HEK293T (cell line): ENCODE measurements at regions not wholly inside any gene's neighbourhood (a gene's known extent, or its start where the extent isn't known, plus 50 kb on each side); places are given as distances from the start of the nearest gene placed in this dataset.

Experiments
- CTCF ChIA-PET: fragments of 350-600 bp; formaldehyde crosslinking; extraction: SDS; loops from one replicate; lab custom pipeline; 2021; ENCODE audit warnings: antibody characterized with exemption, inconsistent platforms; lab: Yijun Ruan, JAX
- POLR2A ChIA-PET: fragments of 350-600 bp; formaldehyde crosslinking; extraction: SDS; loops from one replicate; lab custom pipeline; 2020; ENCODE audit warnings: antibody characterized with exemption, inconsistent platforms; lab: Yijun Ruan, JAX
- DNase-seq: peaks from one replicate; pipeline ENCODE4 v3.0.0; 2012; ENCODE audit warnings: mixed read lengths; ENCODE audit errors: extremely low spot score
- ARNT ChIP-seq: fragments of 450-650 bp; IDR thresholded peaks from 2 replicates; pipeline ENCODE4 v1.6.1; 2017; ENCODE audit warnings: mild to moderate bottlenecking
- BHLHE40 ChIP-seq: fragments of 450-650 bp; IDR thresholded peaks from 2 replicates; pipeline ENCODE4 v1.6.1; 2016; ENCODE audit warnings: mild to moderate bottlenecking, moderate library complexity, borderline replicate concordance
- CTBP1 ChIP-seq: fragments of 450-650 bp; IDR thresholded peaks from 2 replicates; pipeline ENCODE4 v1.6.1; 2016; ENCODE audit warnings: borderline replicate concordance
- ELF4 ChIP-seq: fragments of 450-650 bp; IDR thresholded peaks from 2 replicates; pipeline ENCODE4 v1.6.1; 2017; ENCODE audit warnings: antibody characterized with exemption
- FOXA1 ChIP-seq: fragments of 450-650 bp; IDR thresholded peaks from 2 replicates; pipeline ENCODE4 v1.6.1; 2016; ENCODE audit warnings: mild to moderate bottlenecking
- FOXK2 ChIP-seq: fragments of 450-650 bp; IDR thresholded peaks from 2 replicates; pipeline ENCODE4 v1.6.1; 2016; ENCODE audit warnings: mild to moderate bottlenecking
- FOXM1 ChIP-seq: fragments of 450-650 bp; IDR thresholded peaks from 2 replicates; pipeline ENCODE4 v1.6.1; 2017; ENCODE audit warnings: mild to moderate bottlenecking, borderline replicate concordance
- HDGF ChIP-seq: fragments of 450-650 bp; IDR thresholded peaks from 2 replicates; pipeline ENCODE4 v1.6.1; 2017; ENCODE audit warnings: antibody characterized with exemption, borderline replicate concordance
- L3MBTL2 ChIP-seq: fragments of 450-650 bp; conservative IDR thresholded peaks from 2 replicates; pipeline ENCODE4 v1.6.1; 2016; ENCODE audit warnings: mild to moderate bottlenecking
- LEF1 ChIP-seq: fragments of 450-650 bp; IDR thresholded peaks from 2 replicates; pipeline ENCODE4 v1.6.1; 2017; ENCODE audit warnings: mild to moderate bottlenecking, borderline replicate concordance
- NFRKB ChIP-seq: fragments of 450-650 bp; IDR thresholded peaks from 2 replicates; pipeline ENCODE4 v1.6.1; 2016; ENCODE audit warnings: mild to moderate bottlenecking, moderate library complexity
- PKNOX1 ChIP-seq: fragments of 450-650 bp; IDR thresholded peaks from 2 replicates; pipeline ENCODE4 v1.6.1; 2016
- SP1 ChIP-seq: fragments of 450-650 bp; IDR thresholded peaks from 2 replicates; pipeline ENCODE4 v1.6.1; 2017
- SUZ12 ChIP-seq: fragments of 450-650 bp; IDR thresholded peaks from 2 replicates; pipeline ENCODE4 v1.6.1; 2016; ENCODE audit warnings: mild to moderate bottlenecking
- TARDBP ChIP-seq: fragments of 450-650 bp; IDR thresholded peaks from 2 replicates; pipeline ENCODE4 v1.6.1; 2016
- ZNF384 ChIP-seq: fragments of 450-650 bp; IDR thresholded peaks from 2 replicates; pipeline ENCODE4 v1.6.1; 2016

DNA sequence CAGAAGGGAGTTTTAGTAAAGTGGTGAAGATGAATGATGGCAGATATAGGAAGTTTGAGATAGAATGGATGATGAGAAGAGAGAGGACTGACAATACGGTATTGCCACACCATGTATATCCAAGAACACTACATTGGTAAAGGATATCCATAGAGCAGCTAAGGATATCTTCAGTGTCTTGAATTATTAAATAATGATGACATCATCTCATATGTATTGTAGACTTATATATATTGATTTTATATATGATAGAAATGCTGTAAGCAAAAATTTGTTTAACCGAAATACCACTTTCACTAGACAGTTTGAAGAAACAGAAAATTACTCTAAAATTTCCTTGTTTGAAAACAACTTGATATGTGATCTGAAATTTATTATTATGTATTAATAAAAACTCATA lies 89.0 kb downstream of the SEPTIN7 start:
- ChIA-PET CTCF (no interaction called here), POLR2A (no interaction called here)
- TF ChIP-seq CTBP1 (no peak), FOXM1 (no peak), FOXK2 (no peak), HDGF (no peak), SUZ12 (no peak), BHLHE40 (no peak), FOXA1 (no peak), ZNF384 (no peak), L3MBTL2 (no peak), LEF1 (no peak), TARDBP (no peak), ELF4 (no peak), PKNOX1 (no peak), ARNT (no peak), SP1 (no peak)
- DNase-seq, result no peak

- TF ChIP-seq ARNT (no peak), L3MBTL2 (no peak), SP1 (no peak), PKNOX1 (no peak), NFRKB (no peak), TARDBP (no peak), LEF1 (no peak), HDGF (no peak), BHLHE40 (no peak), SUZ12 (no peak), ZNF384 (no peak), FOXK2 (no peak), ELF4 (no peak), FOXA1 (no peak), FOXM1 (no peak), CTBP1 (no peak)
- no peak for DNase-seq
- ChIA-PET CTCF (interaction anchor here (1.3 kb wide), 1 partner anchor 15 kb away, joined by 5 read pairs; no protein-coding TSS in a partner anchor), POLR2A (no interaction called here)
These were observed 90.4 kb downstream of the SEPTIN7 start for GRCh38 chr7:35891004-35891830.

DNA sequence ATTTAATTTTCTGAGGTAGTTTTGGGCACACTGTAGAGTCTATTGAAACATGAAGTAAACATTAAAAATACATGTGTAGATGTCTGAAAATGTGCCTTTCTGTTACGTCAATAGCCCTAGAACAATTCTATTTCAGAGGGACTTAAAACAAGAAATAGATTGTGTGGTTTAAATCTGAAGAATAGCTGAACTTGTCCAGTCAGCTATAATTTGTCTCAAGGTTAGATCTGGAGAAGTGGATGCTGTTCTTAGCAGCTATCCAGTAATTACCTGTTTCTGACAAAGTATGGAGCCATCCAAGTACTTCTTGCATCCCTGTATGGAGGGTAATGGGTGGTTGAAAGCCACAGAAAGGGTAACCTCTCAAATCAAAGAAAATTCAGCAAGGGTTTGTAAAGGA lies 92.8 kb downstream of the SEPTIN7 start:
- TF ChIP-seq ZNF384, result no peak
- no peak for TF ChIP-seq SP1
- TF ChIP-seq TARDBP, result no peak
- TF ChIP-seq LEF1, result no peak
- no peak for TF ChIP-seq CTBP1
- TF ChIP-seq ELF4, result no peak
- TF ChIP-seq NFRKB, result no peak
- TF ChIP-seq BHLHE40, result no peak
- no peak for TF ChIP-seq ARNT
- TF ChIP-seq HDGF, result no peak
- TF ChIP-seq PKNOX1, result no peak
- TF ChIP-seq FOXK2, result no peak
- no peak for TF ChIP-seq FOXM1
- TF ChIP-seq FOXA1, result no peak
- TF ChIP-seq SUZ12, result no peak
- TF ChIP-seq L3MBTL2, result no peak
- POLR2A ChIA-PET, result no interaction called here
- no peak for DNase-seq
- CTCF ChIA-PET, result no interaction called here

- DNase-seq, result no peak
- TF ChIP-seq L3MBTL2 (no peak), SP1 (no peak), FOXK2 (no peak), ZNF384 (no peak), TARDBP (no peak), SUZ12 (no peak), PKNOX1 (no peak), FOXM1 (no peak), FOXA1 (no peak), LEF1 (no peak), ELF4 (no peak)
- POLR2A ChIA-PET, result no interaction called here
- CTCF ChIA-PET, result no interaction called here
These were observed 93.9 kb downstream of the SEPTIN7 start for GRCh38 chr7:35894721-35895120.

GRCh38 chr7:35900651-35901050 lies 99.8 kb downstream of the SEPTIN7 start:
- ChIA-PET POLR2A (no interaction called here), CTCF (no interaction called here)
- no peak for TF ChIP-seq ARNT
- TF ChIP-seq FOXA1, result no peak
- TF ChIP-seq SP1, result no peak
- TF ChIP-seq FOXM1, result no peak
- TF ChIP-seq BHLHE40, result no peak
- no peak for TF ChIP-seq CTBP1
- no peak for TF ChIP-seq SUZ12
- TF ChIP-seq NFRKB, result no peak
- TF ChIP-seq LEF1, result no peak
- no peak for TF ChIP-seq TARDBP
- no peak for TF ChIP-seq L3MBTL2
- no peak for TF ChIP-seq ELF4
- TF ChIP-seq ZNF384, result no peak
- TF ChIP-seq FOXK2, result no peak
- TF ChIP-seq HDGF, result no peak
- no peak for TF ChIP-seq PKNOX1
- no peak for DNase-seq
